ENCODE measurements at regions not wholly inside any gene's neighbourhood (a gene's known extent, or its start where the extent isn't known, plus 50 kb on each side); places are given as distances from the start of the nearest gene placed in this dataset.

GRCh38 chr12:11946161-11946560 lies 124.6 kb upstream of the BCL2L14 start:
- no TSS peak for BruUV-seq (replicated peaks)
- no peaks in the 10 kb centered on the region for H3K9me3 Mint-ChIP-seq (ENCODE audit: low read depth, unreplicated experiment)
- CTCF ChIA-PET = interaction anchor here (0.6 kb wide), 1 partner anchor 14 kb away, joined by 4 read pairs; no protein-coding TSS in a partner anchor
- H3K4me1 Mint-ChIP-seq (ENCODE audit: low read depth, unreplicated experiment) = peaks cover 26% of the 10 kb centered on the region
- no peaks in the 10 kb centered on the region for H3K36me3 Mint-ChIP-seq (ENCODE audit: insufficient read depth, unreplicated experiment)
- intact Hi-C loops (cut with micrococcal nuclease; ENCODE audit: unreplicated experiment) = no loop called here
- no peaks in the 10 kb centered on the region for H3K27me3 Mint-ChIP-seq (ENCODE audit: unreplicated experiment)
- no peak overlapping the region for H3K27ac Mint-ChIP-seq (ENCODE audit: unreplicated experiment)
- TF ChIP-seq CTCF (IDR thresholded peaks at IDR 0.05; ENCODE audit: unreplicated experiment) = no peak
- DNase-seq = no peak
- no peak overlapping the region for H3K4me3 Mint-ChIP-seq (ENCODE audit: low read depth, unreplicated experiment)

- no TSS peak for BruUV-seq (replicated peaks)
- no peak for TF ChIP-seq CTCF (IDR thresholded peaks at IDR 0.05; ENCODE audit: unreplicated experiment)
- intact Hi-C loops (cut with micrococcal nuclease; ENCODE audit: unreplicated experiment) = no loop called here
- Mint-ChIP-seq H3K9me3 (ENCODE audit: low read depth, unreplicated experiment) (no peaks in the 10 kb centered on the region), H3K27ac (ENCODE audit: unreplicated experiment) (no peak overlapping the region), H3K4me3 (ENCODE audit: low read depth, unreplicated experiment) (no peak overlapping the region), H3K4me1 (ENCODE audit: low read depth, unreplicated experiment) (peaks cover 32% of the 10 kb centered on the region), H3K27me3 (ENCODE audit: unreplicated experiment) (no peaks in the 10 kb centered on the region), H3K36me3 (ENCODE audit: insufficient read depth, unreplicated experiment) (no peaks in the 10 kb centered on the region)
- DNase-seq = no peak
- CTCF ChIA-PET = interaction anchor here (0.5 kb wide), 1 partner anchor 1808 kb away, joined by 3 read pairs; no protein-coding TSS in a partner anchor
Measured at GRCh38 chr12:11947213-11947612, 123.5 kb upstream of the BCL2L14 start.

- Mint-ChIP-seq H3K9me3 (ENCODE audit: low read depth, unreplicated experiment) (no peaks in the 10 kb centered on the region), H3K27me3 (ENCODE audit: unreplicated experiment) (no peaks in the 10 kb centered on the region), H3K4me1 (ENCODE audit: low read depth, unreplicated experiment) (peaks cover 32% of the 10 kb centered on the region), H3K4me3 (ENCODE audit: low read depth, unreplicated experiment) (no peak overlapping the region), H3K27ac (ENCODE audit: unreplicated experiment) (no peak overlapping the region), H3K36me3 (ENCODE audit: insufficient read depth, unreplicated experiment) (no peaks in the 10 kb centered on the region)
- no TSS peak for BruUV-seq (replicated peaks)
- CTCF ChIA-PET = interaction anchor here (0.6 to 1.5 kb wide), 3 partner anchors 8 to 165 kb away, joined by 3 to 6 read pairs (median 6); no protein-coding TSS in a partner anchor
- TF ChIP-seq CTCF (IDR thresholded peaks at IDR 0.05; ENCODE audit: unreplicated experiment) = no peak
- DNase-seq = peak; percentile 37
- intact Hi-C loops (cut with micrococcal nuclease; ENCODE audit: unreplicated experiment) = no loop called here
Measured at GRCh38 chr12:11949738-11950411, 120.9 kb upstream of the BCL2L14 start.

- Mint-ChIP-seq H3K27ac (ENCODE audit: unreplicated experiment) (no peak overlapping the region), H3K9me3 (ENCODE audit: low read depth, unreplicated experiment) (no peaks in the 10 kb centered on the region), H3K27me3 (ENCODE audit: unreplicated experiment) (no peaks in the 10 kb centered on the region), H3K4me1 (ENCODE audit: low read depth, unreplicated experiment) (peaks cover 32% of the 10 kb centered on the region), H3K36me3 (ENCODE audit: insufficient read depth, unreplicated experiment) (no peaks in the 10 kb centered on the region), H3K4me3 (ENCODE audit: low read depth, unreplicated experiment) (no peak overlapping the region)
- CTCF ChIA-PET = interaction anchor here (1.5 kb wide), 1 partner anchor 13 kb away, joined by 6 read pairs; no protein-coding TSS in a partner anchor
- DNase-seq = no peak
- intact Hi-C loops (cut with micrococcal nuclease; ENCODE audit: unreplicated experiment) = no loop called here
- BruUV-seq (replicated peaks) = no TSS peak
- no peak for TF ChIP-seq CTCF (IDR thresholded peaks at IDR 0.05; ENCODE audit: unreplicated experiment)
Measured at GRCh38 chr12:11951209-11951608, 119.5 kb upstream of the BCL2L14 start.
